Lower leg skin (tissue), 3 donors: ENCODE measurements at regions not wholly inside any gene's neighbourhood (a gene's known extent, or its start where the extent isn't known, plus 50 kb on each side); places are given as distances from the start of the nearest gene placed in this dataset.

ENCODE experiments used
- POLR2A ChIP-seq, 2 donors: fragments of 450-650 bp; IDR thresholded peaks; one replicate each; pipeline ENCODE4 v1.6.1; 2016 to 2017; ENCODE audit warnings: antibody characterized with exemption in 2 of 2, mild to moderate bottlenecking in 1 of 2, moderate library complexity in 1 of 2
- TF ChIP-seq, protein P1 (sequence below), 3 donors: fragments of 450-650 bp; IDR thresholded peaks; one replicate each; pipeline ENCODE4 v1.5.1; 2016; ENCODE audit warnings: antibody characterized with exemption in 3 of 3, mild to moderate bottlenecking in 3 of 3, moderate library complexity in 2 of 3

DNA sequence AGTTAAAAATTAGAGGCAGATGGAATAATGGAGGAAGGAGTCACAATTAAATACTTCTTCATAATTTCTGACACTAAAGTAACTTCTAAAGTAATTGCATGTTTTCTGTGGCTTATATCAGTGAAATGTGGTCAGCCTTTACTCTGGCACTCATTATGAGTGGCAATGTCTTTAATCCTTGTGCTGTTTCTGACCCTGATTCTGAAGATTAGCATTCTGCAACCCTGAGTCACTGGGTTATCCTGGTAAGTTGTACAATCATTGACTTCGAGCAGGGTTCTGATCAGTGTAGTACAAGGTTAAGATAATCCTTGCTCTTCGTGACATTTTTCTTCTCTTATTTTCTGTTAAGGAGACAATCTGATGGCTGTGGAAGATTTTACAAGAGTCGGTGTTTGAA, 379.4 kb upstream of the RORB start:
- TF ChIP-seq POLR2A (IDR thresholded peaks at IDR 0.05) = no peak
- TF ChIP-seq, protein P1, sequence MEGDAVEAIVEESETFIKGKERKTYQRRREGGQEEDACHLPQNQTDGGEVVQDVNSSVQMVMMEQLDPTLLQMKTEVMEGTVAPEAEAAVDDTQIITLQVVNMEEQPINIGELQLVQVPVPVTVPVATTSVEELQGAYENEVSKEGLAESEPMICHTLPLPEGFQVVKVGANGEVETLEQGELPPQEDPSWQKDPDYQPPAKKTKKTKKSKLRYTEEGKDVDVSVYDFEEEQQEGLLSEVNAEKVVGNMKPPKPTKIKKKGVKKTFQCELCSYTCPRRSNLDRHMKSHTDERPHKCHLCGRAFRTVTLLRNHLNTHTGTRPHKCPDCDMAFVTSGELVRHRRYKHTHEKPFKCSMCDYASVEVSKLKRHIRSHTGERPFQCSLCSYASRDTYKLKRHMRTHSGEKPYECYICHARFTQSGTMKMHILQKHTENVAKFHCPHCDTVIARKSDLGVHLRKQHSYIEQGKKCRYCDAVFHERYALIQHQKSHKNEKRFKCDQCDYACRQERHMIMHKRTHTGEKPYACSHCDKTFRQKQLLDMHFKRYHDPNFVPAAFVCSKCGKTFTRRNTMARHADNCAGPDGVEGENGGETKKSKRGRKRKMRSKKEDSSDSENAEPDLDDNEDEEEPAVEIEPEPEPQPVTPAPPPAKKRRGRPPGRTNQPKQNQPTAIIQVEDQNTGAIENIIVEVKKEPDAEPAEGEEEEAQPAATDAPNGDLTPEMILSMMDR (IDR thresholded peaks at IDR 0.05) = no peak
